ENCODE measurements at regions not wholly inside any gene's neighbourhood (a gene's known extent, or its start where the extent isn't known, plus 50 kb on each side); places are given as distances from the start of the nearest gene placed in this dataset.

DNA sequence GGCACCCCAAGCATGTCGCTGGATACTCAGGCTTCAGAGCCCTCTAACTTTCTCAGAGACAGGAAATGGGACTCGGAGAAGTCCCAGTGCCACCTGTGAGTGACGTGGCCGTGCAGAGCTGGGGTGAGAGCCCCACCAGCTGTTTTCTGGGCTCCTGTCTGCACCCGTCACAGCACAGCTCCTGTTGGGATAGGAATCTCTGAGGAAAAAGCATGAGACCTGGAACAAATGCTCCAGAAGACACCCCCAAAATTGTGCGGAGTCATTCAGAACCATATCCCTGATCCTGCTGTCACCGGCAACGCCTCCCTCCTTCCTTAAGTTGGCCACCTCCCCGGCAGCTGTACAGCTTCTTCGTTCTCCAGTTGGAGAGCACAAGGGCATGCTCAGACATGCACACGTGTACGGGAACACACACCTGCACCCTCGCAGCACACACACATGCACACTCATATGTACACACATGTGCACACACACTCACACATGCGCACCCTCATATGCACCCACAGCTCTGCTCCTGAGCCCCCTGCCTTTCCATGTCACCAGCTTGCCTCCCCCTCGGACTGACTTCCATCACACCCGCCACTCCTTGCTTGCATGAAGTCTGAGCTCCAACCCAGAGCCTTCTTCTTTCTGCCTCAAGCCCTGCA, 1430.0 kb downstream of the BRD1 start:
- H3K4me3 ChIP-seq (ENCODE audit: low read length in 2 of 2): no peak overlapping the region
- H3K27ac ChIP-seq (ENCODE audit: low read depth in 2 of 2, low read length in 2 of 2): no peak overlapping the region
- no peaks in the 10 kb centered on the region for H3K9me3 ChIP-seq (ENCODE audit: control insufficient read depth in 2 of 2, low read length in 2 of 2)
- H3K36me3 ChIP-seq (ENCODE audit: control insufficient read depth in 2 of 2, insufficient read depth in 2 of 2, low read length in 2 of 2): no peaks in the 10 kb centered on the region
- peaks cover 0 to 2% of the 10 kb centered on the region in 2 donors for H3K27me3 ChIP-seq (ENCODE audit: control insufficient read depth in 2 of 2, insufficient read depth in 2 of 2, low read length in 2 of 2)
- no peaks in the 10 kb centered on the region for H3K4me1 ChIP-seq (ENCODE audit: control insufficient read depth in 2 of 2, insufficient read depth in 2 of 2, low read length in 2 of 2)
- H3K9ac ChIP-seq (ENCODE audit: low read depth in 1 of 2, low read length in 2 of 2): no peak overlapping the region

DNA sequence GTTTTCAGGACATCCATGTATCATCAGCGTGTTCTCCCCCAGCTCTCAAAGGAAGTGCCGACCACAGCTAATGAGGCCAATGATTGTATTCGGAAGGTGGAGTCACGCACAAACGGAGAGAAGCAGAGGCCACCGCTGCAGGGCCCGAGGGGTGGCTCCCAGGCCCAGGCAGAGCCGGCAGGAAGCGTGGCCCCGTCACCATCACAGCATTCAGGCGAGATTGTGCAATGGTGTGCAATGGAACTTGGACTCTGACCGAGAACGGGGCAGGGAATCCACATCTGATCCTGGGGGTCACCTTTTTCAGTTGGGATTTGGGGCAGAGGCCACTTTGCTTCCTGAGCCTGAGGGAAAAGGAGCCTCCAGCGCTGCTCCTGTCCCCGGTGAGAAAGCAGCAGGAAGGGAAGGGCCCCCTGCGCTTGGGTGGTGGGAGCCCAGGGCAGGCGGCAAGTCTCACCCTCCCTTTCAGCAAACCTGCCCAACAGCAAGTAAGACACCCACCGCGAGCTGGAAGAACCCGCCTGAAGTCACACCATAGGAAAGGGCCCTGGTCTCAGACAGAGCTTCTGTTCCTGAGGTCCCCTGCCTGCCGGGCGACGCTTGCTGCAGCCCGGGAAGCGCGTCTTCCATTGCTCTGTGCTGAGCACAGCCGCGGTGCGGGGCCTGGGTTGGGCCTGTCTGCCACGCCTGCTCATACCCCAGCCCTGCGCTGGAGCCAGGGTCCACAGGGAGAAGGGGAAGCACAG, 1430.7 kb downstream of the BRD1 start:
- no peak overlapping the region for H3K27ac ChIP-seq (ENCODE audit: low read depth in 2 of 2, low read length in 2 of 2)

DNA sequence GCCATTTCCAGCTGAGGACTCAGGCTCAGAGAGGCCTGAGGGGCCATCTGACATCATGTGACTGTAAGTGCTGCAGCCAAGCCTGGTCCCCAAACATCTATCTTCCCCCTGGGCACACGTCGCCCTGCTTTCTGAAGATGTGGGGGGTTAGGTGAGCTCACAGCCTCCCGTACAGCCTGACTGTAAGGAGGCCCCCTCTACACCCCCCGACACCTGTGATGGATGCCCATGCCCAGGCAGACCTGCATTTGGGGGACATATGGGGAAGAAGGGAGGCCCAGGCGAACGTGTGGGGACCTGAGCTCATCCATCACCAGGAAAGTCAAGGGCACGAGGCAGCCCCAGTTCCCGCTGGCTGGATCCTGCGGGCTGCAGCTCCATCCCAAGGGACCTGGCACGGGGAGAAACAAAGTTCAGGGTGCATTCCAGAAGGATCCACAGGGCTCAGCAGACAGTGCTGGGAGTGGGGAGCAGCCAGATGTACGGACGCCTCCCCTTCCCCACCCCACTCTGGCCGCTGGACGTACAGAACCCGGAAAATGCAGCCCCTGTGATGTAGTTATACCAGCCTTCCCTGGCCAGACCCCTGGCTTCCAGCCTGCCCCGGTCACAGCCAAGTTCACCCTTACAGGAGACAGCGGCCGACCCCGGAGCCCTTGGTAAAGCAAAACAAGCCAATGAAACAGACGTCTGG, 1431.4 kb downstream of the BRD1 start:
- H3K27ac ChIP-seq (ENCODE audit: low read depth in 2 of 2, low read length in 2 of 2): no peak overlapping the region
- no peak overlapping the region for H3K9ac ChIP-seq (ENCODE audit: low read depth in 1 of 2, low read length in 2 of 2)
- H3K36me3 ChIP-seq (ENCODE audit: control insufficient read depth in 2 of 2, insufficient read depth in 2 of 2, low read length in 2 of 2): no peaks in the 10 kb centered on the region
- H3K9me3 ChIP-seq (ENCODE audit: control insufficient read depth in 2 of 2, low read length in 2 of 2): no peaks in the 10 kb centered on the region
- H3K27me3 ChIP-seq (ENCODE audit: control insufficient read depth in 2 of 2, insufficient read depth in 2 of 2, low read length in 2 of 2): no peaks in the 10 kb centered on the region
- no peak overlapping the region for H3K4me3 ChIP-seq (ENCODE audit: low read length in 2 of 2)
- H3K4me1 ChIP-seq (ENCODE audit: control insufficient read depth in 2 of 2, insufficient read depth in 2 of 2, low read length in 2 of 2): no peaks in the 10 kb centered on the region

More for the DNA sequence above, 1430.7 kb downstream of the BRD1 start:
- H3K4me1 ChIP-seq (ENCODE audit: control insufficient read depth in 2 of 2, insufficient read depth in 2 of 2, low read length in 2 of 2): no peaks in the 10 kb centered on the region
- H3K9me3 ChIP-seq (ENCODE audit: control insufficient read depth in 2 of 2, low read length in 2 of 2): no peaks in the 10 kb centered on the region
- H3K27me3 ChIP-seq (ENCODE audit: control insufficient read depth in 2 of 2, insufficient read depth in 2 of 2, low read length in 2 of 2): peaks cover 0 to 2% of the 10 kb centered on the region in 2 donors
- no peak overlapping the region for H3K4me3 ChIP-seq (ENCODE audit: low read length in 2 of 2)
- no peak overlapping the region for H3K9ac ChIP-seq (ENCODE audit: low read depth in 1 of 2, low read length in 2 of 2)
- H3K36me3 ChIP-seq (ENCODE audit: control insufficient read depth in 2 of 2, insufficient read depth in 2 of 2, low read length in 2 of 2): no peaks in the 10 kb centered on the region

DNA sequence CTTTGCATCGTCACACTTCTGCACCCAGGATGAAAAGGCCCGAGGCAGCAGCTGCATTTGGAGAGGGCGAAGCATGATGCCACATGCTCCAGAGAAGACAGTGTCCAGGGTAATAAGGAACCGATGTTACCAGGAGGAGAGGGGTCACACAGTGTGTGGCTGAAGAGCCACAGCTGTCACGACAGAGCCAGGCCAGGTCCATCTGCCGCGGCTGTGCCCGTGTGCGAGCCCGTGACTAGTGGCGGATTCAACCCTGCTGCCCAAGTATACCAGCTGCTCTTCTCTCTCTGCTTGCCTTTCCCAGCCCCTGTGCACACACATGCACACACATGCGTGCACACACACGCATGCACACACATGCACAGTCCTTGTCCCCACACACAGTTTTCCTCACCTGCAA, 1432.5 kb downstream of the BRD1 start:
- Histone ChIP-seq H3K9ac (ENCODE audit: low read depth in 1 of 2, low read length in 2 of 2) (no peak overlapping the region), H3K4me1 (ENCODE audit: control insufficient read depth in 2 of 2, insufficient read depth in 2 of 2, low read length in 2 of 2) (no peaks in the 10 kb centered on the region), H3K4me3 (ENCODE audit: low read length in 2 of 2) (no peak overlapping the region), H3K27ac (ENCODE audit: low read depth in 2 of 2, low read length in 2 of 2) (no peak overlapping the region), H3K36me3 (ENCODE audit: control insufficient read depth in 2 of 2, insufficient read depth in 2 of 2, low read length in 2 of 2) (no peaks in the 10 kb centered on the region), H3K9me3 (ENCODE audit: control insufficient read depth in 2 of 2, low read length in 2 of 2) (no peaks in the 10 kb centered on the region), H3K27me3 (ENCODE audit: control insufficient read depth in 2 of 2, insufficient read depth in 2 of 2, low read length in 2 of 2) (no peaks in the 10 kb centered on the region)

DNA sequence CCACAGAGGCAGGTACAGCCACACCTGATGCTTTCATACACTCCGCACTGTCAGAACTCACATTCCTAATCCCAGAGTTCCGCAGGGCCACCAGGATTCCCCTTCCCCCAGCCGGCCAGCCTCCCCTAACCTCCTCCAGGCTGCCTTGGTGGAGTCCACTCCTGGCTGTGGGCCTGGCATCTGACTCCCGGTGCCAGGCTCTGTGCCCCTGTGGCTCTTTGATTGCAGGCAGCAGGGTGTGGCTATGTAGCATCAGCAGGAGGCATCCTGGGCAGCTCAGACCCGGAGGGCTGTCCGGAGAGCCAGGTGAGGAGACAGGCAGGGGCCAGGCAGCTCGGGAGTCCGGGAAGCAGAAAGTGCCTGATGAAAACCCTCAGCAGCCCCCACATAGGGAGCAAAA, 1432.9 kb downstream of the BRD1 start:
- Histone ChIP-seq H3K9me3 (ENCODE audit: control insufficient read depth in 2 of 2, low read length in 2 of 2) (no peaks in the 10 kb centered on the region), H3K4me3 (ENCODE audit: low read length in 2 of 2) (no peak overlapping the region), H3K27ac (ENCODE audit: low read depth in 2 of 2, low read length in 2 of 2) (no peak overlapping the region), H3K9ac (ENCODE audit: low read depth in 1 of 2, low read length in 2 of 2) (no peak overlapping the region), H3K36me3 (ENCODE audit: control insufficient read depth in 2 of 2, insufficient read depth in 2 of 2, low read length in 2 of 2) (no peaks in the 10 kb centered on the region), H3K4me1 (ENCODE audit: control insufficient read depth in 2 of 2, insufficient read depth in 2 of 2, low read length in 2 of 2) (no peaks in the 10 kb centered on the region), H3K27me3 (ENCODE audit: control insufficient read depth in 2 of 2, insufficient read depth in 2 of 2, low read length in 2 of 2) (no peaks in the 10 kb centered on the region)

DNA sequence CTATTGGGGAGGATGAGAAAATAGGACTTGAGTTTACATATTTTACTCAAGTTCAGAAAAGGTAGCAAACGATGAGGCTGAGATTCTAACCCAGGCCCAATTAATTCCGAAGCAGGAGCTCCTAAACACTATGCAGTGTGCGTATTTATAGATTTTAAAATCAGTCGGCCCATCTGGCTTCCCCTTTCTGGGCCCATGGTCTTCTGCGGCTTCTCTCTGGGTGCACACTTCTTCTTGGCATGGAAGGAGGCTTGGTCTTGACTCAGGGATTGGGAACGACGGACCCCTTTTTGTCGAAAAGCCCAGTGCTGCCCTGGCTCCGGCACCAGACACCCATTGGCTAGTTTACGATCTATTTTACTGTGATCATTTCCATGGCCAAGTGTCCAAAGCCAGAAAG, 1433.8 kb downstream of the BRD1 start:
- Histone ChIP-seq H3K9ac (ENCODE audit: low read depth in 1 of 2, low read length in 2 of 2) (no peak overlapping the region), H3K4me3 (ENCODE audit: low read length in 2 of 2) (no peak overlapping the region), H3K4me1 (ENCODE audit: control insufficient read depth in 2 of 2, insufficient read depth in 2 of 2, low read length in 2 of 2) (no peaks in the 10 kb centered on the region), H3K36me3 (ENCODE audit: control insufficient read depth in 2 of 2, insufficient read depth in 2 of 2, low read length in 2 of 2) (no peaks in the 10 kb centered on the region), H3K27ac (ENCODE audit: low read depth in 2 of 2, low read length in 2 of 2) (no peak overlapping the region), H3K9me3 (ENCODE audit: control insufficient read depth in 2 of 2, low read length in 2 of 2) (no peaks in the 10 kb centered on the region), H3K27me3 (ENCODE audit: control insufficient read depth in 2 of 2, insufficient read depth in 2 of 2, low read length in 2 of 2) (no peaks in the 10 kb centered on the region)

DNA sequence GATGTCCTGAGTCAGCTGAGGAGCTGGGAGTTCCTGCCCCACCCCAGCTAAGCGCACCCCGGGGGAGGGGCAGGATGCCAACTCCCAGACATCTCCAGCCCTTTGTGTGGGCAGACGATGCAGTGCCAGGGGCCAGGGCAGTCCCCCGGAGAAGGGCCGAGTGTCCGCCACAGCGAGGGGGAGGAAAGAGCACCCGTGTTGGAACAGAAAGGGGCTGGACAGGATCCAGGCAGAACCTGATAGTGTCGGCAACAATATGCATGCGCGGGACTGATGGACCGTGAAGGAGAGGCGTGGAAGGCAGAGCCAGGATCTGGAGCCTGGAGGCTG, 1434.7 kb downstream of the BRD1 start:
- H3K9ac ChIP-seq (ENCODE audit: low read depth in 1 of 2, low read length in 2 of 2): no peak overlapping the region
- no peaks in the 10 kb centered on the region for H3K36me3 ChIP-seq (ENCODE audit: control insufficient read depth in 2 of 2, insufficient read depth in 2 of 2, low read length in 2 of 2)
- H3K9me3 ChIP-seq (ENCODE audit: control insufficient read depth in 2 of 2, low read length in 2 of 2): no peaks in the 10 kb centered on the region
- H3K4me3 ChIP-seq (ENCODE audit: low read length in 2 of 2): no peak overlapping the region
- H3K27ac ChIP-seq (ENCODE audit: low read depth in 2 of 2, low read length in 2 of 2): no peak overlapping the region
- no peaks in the 10 kb centered on the region for H3K27me3 ChIP-seq (ENCODE audit: control insufficient read depth in 2 of 2, insufficient read depth in 2 of 2, low read length in 2 of 2)
- H3K4me1 ChIP-seq (ENCODE audit: control insufficient read depth in 2 of 2, insufficient read depth in 2 of 2, low read length in 2 of 2): no peaks in the 10 kb centered on the region

DNA sequence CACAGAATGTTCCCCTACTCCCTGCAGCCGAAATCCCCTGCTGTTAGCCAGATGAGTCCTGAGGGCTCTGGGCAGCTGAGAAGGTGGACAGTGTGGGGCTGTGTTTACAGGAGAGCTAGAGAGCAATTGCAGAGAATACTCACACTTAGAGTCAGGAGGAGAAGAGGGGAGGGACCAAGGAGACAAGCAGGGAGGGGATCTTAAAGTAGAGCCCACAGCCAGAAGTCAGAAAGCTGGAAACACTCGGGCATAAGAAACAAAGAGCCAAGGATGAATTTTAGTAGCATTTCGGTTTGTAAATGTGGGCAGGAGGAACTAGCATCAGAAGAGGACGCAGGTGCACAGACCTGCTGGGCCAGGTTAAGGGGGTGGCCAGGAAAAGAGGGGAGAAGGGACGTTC, 1435.9 kb downstream of the BRD1 start:
- Histone ChIP-seq H3K36me3 (ENCODE audit: control insufficient read depth in 2 of 2, insufficient read depth in 2 of 2, low read length in 2 of 2) (no peaks in the 10 kb centered on the region), H3K4me3 (ENCODE audit: low read length in 2 of 2) (no peak overlapping the region), H3K9ac (ENCODE audit: low read depth in 1 of 2, low read length in 2 of 2) (no peak overlapping the region), H3K27me3 (ENCODE audit: control insufficient read depth in 2 of 2, insufficient read depth in 2 of 2, low read length in 2 of 2) (no peaks in the 10 kb centered on the region), H3K9me3 (ENCODE audit: control insufficient read depth in 2 of 2, low read length in 2 of 2) (no peaks in the 10 kb centered on the region), H3K27ac (ENCODE audit: low read depth in 2 of 2, low read length in 2 of 2) (no peak overlapping the region), H3K4me1 (ENCODE audit: control insufficient read depth in 2 of 2, insufficient read depth in 2 of 2, low read length in 2 of 2) (no peaks in the 10 kb centered on the region)

DNA sequence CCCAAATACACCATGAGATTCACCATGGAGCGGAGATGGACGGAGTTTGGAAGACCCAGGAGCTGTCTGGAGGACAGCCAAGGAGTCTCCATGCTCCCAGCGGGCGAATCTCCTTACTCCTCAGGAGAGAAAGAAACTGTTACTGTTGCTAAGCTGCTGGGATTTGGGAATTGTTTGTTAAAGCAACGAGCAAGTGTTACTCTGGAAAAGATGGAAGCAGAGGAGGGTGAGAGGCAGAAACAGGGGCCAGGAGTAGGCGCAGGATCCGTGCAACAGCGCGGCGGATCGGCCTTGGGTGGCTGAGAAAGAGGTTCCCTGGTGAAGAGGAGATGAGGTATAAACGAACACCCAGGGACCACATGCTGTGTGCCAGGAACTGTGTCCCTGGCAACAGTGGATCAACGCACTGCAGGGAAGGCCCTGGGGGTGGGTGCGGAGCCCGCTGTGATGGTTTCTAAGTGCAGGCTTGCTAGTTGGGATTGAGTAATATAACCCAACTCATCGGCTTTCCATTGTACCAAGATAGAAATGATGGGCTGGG, 1436.4 kb downstream of the BRD1 start:
- Histone ChIP-seq H3K36me3 (ENCODE audit: control insufficient read depth in 2 of 2, insufficient read depth in 2 of 2, low read length in 2 of 2) (no peaks in the 10 kb centered on the region), H3K9me3 (ENCODE audit: control insufficient read depth in 2 of 2, low read length in 2 of 2) (no peaks in the 10 kb centered on the region), H3K27ac (ENCODE audit: low read depth in 2 of 2, low read length in 2 of 2) (no peak overlapping the region), H3K9ac (ENCODE audit: low read depth in 1 of 2, low read length in 2 of 2) (no peak overlapping the region), H3K4me1 (ENCODE audit: control insufficient read depth in 2 of 2, insufficient read depth in 2 of 2, low read length in 2 of 2) (no peaks in the 10 kb centered on the region), H3K4me3 (ENCODE audit: low read length in 2 of 2) (no peak overlapping the region), H3K27me3 (ENCODE audit: control insufficient read depth in 2 of 2, insufficient read depth in 2 of 2, low read length in 2 of 2) (no peaks in the 10 kb centered on the region)

DNA sequence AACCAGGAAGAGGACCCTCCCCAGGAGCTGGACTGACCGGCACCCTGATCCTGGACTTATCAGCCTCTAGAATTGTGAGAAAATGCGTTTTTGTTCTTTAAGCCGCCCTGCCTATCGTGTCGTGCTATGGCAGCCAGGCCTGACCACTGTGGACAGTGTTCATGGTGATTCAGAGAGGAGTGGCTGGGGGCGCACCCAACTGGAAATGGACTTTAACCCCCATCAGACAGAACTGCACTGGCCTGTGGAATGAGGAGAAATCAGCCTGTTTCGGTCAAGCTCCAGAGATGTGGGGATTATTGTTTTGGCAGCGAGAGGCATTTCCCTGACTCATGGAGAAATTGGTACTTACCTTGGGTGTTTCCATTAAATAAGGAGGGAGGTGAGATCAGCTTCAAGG, 1437.8 kb downstream of the BRD1 start:
- H3K9me3 ChIP-seq (ENCODE audit: control insufficient read depth in 2 of 2, low read length in 2 of 2): no peaks in the 10 kb centered on the region
- H3K9ac ChIP-seq (ENCODE audit: low read depth in 1 of 2, low read length in 2 of 2): no peak overlapping the region
- no peak overlapping the region for H3K4me3 ChIP-seq (ENCODE audit: low read length in 2 of 2)
- no peaks in the 10 kb centered on the region for H3K36me3 ChIP-seq (ENCODE audit: control insufficient read depth in 2 of 2, insufficient read depth in 2 of 2, low read length in 2 of 2)
- H3K4me1 ChIP-seq (ENCODE audit: control insufficient read depth in 2 of 2, insufficient read depth in 2 of 2, low read length in 2 of 2): no peaks in the 10 kb centered on the region
- H3K27me3 ChIP-seq (ENCODE audit: control insufficient read depth in 2 of 2, insufficient read depth in 2 of 2, low read length in 2 of 2): no peaks in the 10 kb centered on the region
- no peak overlapping the region for H3K27ac ChIP-seq (ENCODE audit: low read depth in 2 of 2, low read length in 2 of 2)
